ENCODE measurements at regions not wholly inside any gene's neighbourhood (a gene's known extent, or its start where the extent isn't known, plus 50 kb on each side); places are given as distances from the start of the nearest gene placed in this dataset.

DNA sequence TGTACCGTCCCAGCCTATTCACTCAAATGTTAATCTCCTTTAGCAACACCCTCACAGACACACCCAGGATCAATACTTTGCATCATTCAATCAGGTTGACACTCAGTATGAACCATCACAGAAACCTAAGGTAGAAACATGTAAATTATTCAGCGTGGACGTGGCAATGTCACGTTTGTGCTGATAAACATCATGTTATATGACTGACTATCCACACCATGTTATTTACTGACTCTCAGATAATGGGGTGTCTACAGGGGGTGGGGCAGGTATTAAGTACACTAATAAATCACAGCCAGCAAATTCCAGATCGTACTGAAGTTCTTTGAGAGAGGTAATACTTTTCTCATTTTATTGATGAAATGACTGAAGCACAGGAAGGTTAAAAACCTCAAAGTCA is 280.0 kb downstream of the C12orf75 start:
- ATAC-seq (ENCODE audit: poor library complexity) = no peak
- Mint-ChIP-seq H3K27ac (no peak overlapping the region), H3K27me3 (peaks cover 8% of the 10 kb centered on the region), H3K4me3 (no peak overlapping the region), H3K4me1 (ENCODE audit: low read depth) (no peaks in the 10 kb centered on the region), H3K36me3 (ENCODE audit: low read depth) (no peaks in the 10 kb centered on the region), H3K9me3 (no peaks in the 10 kb centered on the region)
- Histone ChIP-seq H3K4me3 (ENCODE audit: low read length) (no peak overlapping the region), H3K9me3 (ENCODE audit: control insufficient read depth in 1 of 2, insufficient read depth in 1 of 2, low read length in 2 of 2) (no peaks in the 10 kb centered on the region), H3K27ac (ENCODE audit: low read depth in 1 of 2, low read length in 2 of 2) (no peak overlapping the region), H3K36me3 (ENCODE audit: insufficient read depth, low read length) (no peaks in the 10 kb centered on the region), H3K4me1 (ENCODE audit: insufficient read depth, low read length) (no peaks in the 10 kb centered on the region), H3K27me3 (ENCODE audit: control insufficient read depth in 1 of 2, insufficient read depth in 2 of 2, low read length in 2 of 2) (no peaks in the 10 kb centered on the region)
- TF ChIP-seq, protein P1, sequence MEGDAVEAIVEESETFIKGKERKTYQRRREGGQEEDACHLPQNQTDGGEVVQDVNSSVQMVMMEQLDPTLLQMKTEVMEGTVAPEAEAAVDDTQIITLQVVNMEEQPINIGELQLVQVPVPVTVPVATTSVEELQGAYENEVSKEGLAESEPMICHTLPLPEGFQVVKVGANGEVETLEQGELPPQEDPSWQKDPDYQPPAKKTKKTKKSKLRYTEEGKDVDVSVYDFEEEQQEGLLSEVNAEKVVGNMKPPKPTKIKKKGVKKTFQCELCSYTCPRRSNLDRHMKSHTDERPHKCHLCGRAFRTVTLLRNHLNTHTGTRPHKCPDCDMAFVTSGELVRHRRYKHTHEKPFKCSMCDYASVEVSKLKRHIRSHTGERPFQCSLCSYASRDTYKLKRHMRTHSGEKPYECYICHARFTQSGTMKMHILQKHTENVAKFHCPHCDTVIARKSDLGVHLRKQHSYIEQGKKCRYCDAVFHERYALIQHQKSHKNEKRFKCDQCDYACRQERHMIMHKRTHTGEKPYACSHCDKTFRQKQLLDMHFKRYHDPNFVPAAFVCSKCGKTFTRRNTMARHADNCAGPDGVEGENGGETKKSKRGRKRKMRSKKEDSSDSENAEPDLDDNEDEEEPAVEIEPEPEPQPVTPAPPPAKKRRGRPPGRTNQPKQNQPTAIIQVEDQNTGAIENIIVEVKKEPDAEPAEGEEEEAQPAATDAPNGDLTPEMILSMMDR (IDR thresholded peaks at IDR 0.05) = no peak
- POLR2A ChIA-PET = no interaction called here
- CTCF ChIA-PET = no interaction called here
- no peak for DNase-seq
- intact Hi-C loops (cut with DNase I, micrococcal nuclease) = no loop called here

DNA sequence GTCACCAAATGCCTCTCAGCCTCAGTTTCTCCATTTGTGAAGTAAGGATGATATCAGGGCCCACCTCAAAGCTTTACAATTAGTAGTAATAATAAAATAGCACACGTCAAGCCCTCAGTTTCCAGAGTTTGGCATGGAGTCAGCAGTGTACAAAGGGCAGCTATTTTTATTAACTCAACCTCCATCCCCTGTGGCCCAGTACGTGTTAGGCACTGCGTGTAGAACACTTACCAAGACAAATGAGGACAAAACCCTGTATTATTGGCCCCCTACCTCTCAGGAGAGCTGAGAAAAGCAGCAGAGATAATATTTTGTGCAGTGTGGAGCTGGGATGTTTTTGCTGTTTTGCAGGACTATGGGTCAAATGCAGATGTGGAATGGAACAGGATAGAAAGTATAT is 280.8 kb downstream of the C12orf75 start:
- ATAC-seq (ENCODE audit: poor library complexity) = no peak

DNA sequence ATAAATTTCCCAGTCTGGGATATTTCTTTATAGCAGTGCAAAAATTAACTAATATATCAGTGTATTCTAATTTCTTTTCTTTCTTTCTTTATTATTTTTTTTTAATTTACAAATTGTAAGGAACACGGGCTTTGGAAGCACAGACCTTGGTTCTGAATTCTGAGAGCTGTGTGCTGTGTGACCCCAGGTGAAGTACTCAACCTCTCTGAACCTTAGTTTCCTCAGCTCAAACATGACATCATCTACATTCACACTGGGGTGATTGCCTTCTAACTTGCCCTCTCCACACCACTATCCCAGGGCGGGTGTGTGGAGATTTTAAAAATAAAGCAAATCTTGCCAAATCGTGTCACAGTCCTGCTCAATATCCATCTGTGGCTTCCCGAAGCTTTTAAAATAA is 282.8 kb downstream of the C12orf75 start:
- Mint-ChIP-seq H3K27me3 (peaks cover 12% of the 10 kb centered on the region), H3K4me1 (ENCODE audit: low read depth) (no peaks in the 10 kb centered on the region), H3K27ac (no peak overlapping the region), H3K4me3 (no peak overlapping the region), H3K9me3 (no peaks in the 10 kb centered on the region), H3K36me3 (ENCODE audit: low read depth) (no peaks in the 10 kb centered on the region)
- CTCF ChIA-PET = no interaction called here
- Histone ChIP-seq H3K36me3 (ENCODE audit: insufficient read depth, low read length) (no peaks in the 10 kb centered on the region), H3K9me3 (ENCODE audit: control insufficient read depth in 1 of 2, insufficient read depth in 1 of 2, low read length in 2 of 2) (no peaks in the 10 kb centered on the region), H3K4me1 (ENCODE audit: insufficient read depth, low read length) (no peaks in the 10 kb centered on the region), H3K27ac (ENCODE audit: low read depth in 1 of 2, low read length in 2 of 2) (no peak overlapping the region), H3K27me3 (ENCODE audit: control insufficient read depth in 1 of 2, insufficient read depth in 2 of 2, low read length in 2 of 2) (no peaks in the 10 kb centered on the region), H3K4me3 (ENCODE audit: low read length) (no peak overlapping the region)
- POLR2A ChIA-PET = no interaction called here
- TF ChIP-seq, protein P1 (IDR thresholded peaks at IDR 0.05) = no peak
- DNase-seq = no peak
- intact Hi-C loops (cut with DNase I, micrococcal nuclease) = no loop called here
- no peak for ATAC-seq (ENCODE audit: poor library complexity)

More for the DNA sequence above, 280.8 kb downstream of the C12orf75 start:
- intact Hi-C loops (cut with DNase I, micrococcal nuclease) = no loop called here
- no peaks in the 10 kb centered on the region for H3K36me3 ChIP-seq (ENCODE audit: insufficient read depth, low read length)
- POLR2A ChIA-PET = no interaction called here
- H3K4me1 Mint-ChIP-seq (ENCODE audit: low read depth) = no peaks in the 10 kb centered on the region
- no peak overlapping the region for H3K4me3 Mint-ChIP-seq
- H3K27ac ChIP-seq (ENCODE audit: low read depth in 1 of 2, low read length in 2 of 2) = no peak overlapping the region
- no peaks in the 10 kb centered on the region for H3K9me3 ChIP-seq (ENCODE audit: control insufficient read depth in 1 of 2, insufficient read depth in 1 of 2, low read length in 2 of 2)
- DNase-seq = no peak
- peaks cover 8% of the 10 kb centered on the region for H3K27me3 Mint-ChIP-seq
- no peaks in the 10 kb centered on the region for H3K4me1 ChIP-seq (ENCODE audit: insufficient read depth, low read length)
- H3K9me3 Mint-ChIP-seq = no peaks in the 10 kb centered on the region
- TF ChIP-seq, protein P1 (IDR thresholded peaks at IDR 0.05) = no peak
- CTCF ChIA-PET = no interaction called here
- no peak overlapping the region for H3K27ac Mint-ChIP-seq
- no peak overlapping the region for H3K4me3 ChIP-seq (ENCODE audit: low read length)
- no peaks in the 10 kb centered on the region for H3K27me3 ChIP-seq (ENCODE audit: control insufficient read depth in 1 of 2, insufficient read depth in 2 of 2, low read length in 2 of 2)
- H3K36me3 Mint-ChIP-seq (ENCODE audit: low read depth) = no peaks in the 10 kb centered on the region

All from CD4-positive, alpha-beta T cell (primary cell).